ENCODE measurements at regions not wholly inside any gene's neighbourhood (a gene's known extent, or its start where the extent isn't known, plus 50 kb on each side); places are given as distances from the start of the nearest gene placed in this dataset.

- no peak overlapping the region for H3K4me3 ChIP-seq (ENCODE audit: low read depth, low read length)
- peak; percentile 7 for DNase-seq (ENCODE audit: low read depth)
- peak; percentile 94 for TF ChIP-seq CTCF (IDR thresholded peaks at IDR 0.05; ENCODE audit: control insufficient read depth, extremely low read depth, insufficient read depth)
These were observed 91.1 kb upstream of the OPRM1 start for GRCh38 chr6:153947808-153948447.

GRCh38 chr6:153944201-153944600 is 94.8 kb upstream of the OPRM1 start:
- TF ChIP-seq CTCF (IDR thresholded peaks at IDR 0.05; ENCODE audit: control insufficient read depth, extremely low read depth, insufficient read depth): no peak
- no peak for DNase-seq (ENCODE audit: low read depth)
- no peak overlapping the region for H3K4me3 ChIP-seq (ENCODE audit: low read depth, low read length)

GRCh38 chr6:153942361-153942760 is 96.7 kb upstream of the OPRM1 start:
- H3K4me3 ChIP-seq (ENCODE audit: low read depth, low read length): no peak overlapping the region
- DNase-seq (ENCODE audit: low read depth): no peak
- no peak for TF ChIP-seq CTCF (IDR thresholded peaks at IDR 0.05; ENCODE audit: control insufficient read depth, extremely low read depth, insufficient read depth)

GRCh38 chr6:153941768-153942167 is 97.3 kb upstream of the OPRM1 start:
- DNase-seq (ENCODE audit: low read depth): no peak
- no peak overlapping the region for H3K4me3 ChIP-seq (ENCODE audit: low read depth, low read length)
- TF ChIP-seq CTCF (IDR thresholded peaks at IDR 0.05; ENCODE audit: control insufficient read depth, extremely low read depth, insufficient read depth): no peak

GRCh38 chr6:153938876-153939275 is 100.2 kb upstream of the OPRM1 start:
- H3K4me3 ChIP-seq (ENCODE audit: low read depth, low read length): no peak overlapping the region
- no peak for TF ChIP-seq CTCF (IDR thresholded peaks at IDR 0.05; ENCODE audit: control insufficient read depth, extremely low read depth, insufficient read depth)
- DNase-seq (ENCODE audit: low read depth): no peak

GRCh38 chr6:153931431-153931830 is 107.6 kb upstream of the OPRM1 start:
- no peak overlapping the region for H3K4me3 ChIP-seq (ENCODE audit: low read depth, low read length)
- no peak for TF ChIP-seq CTCF (IDR thresholded peaks at IDR 0.05; ENCODE audit: control insufficient read depth, extremely low read depth, insufficient read depth)
- DNase-seq (ENCODE audit: low read depth): no peak

GRCh38 chr6:153927867-153928266 is 111.2 kb upstream of the OPRM1 start:
- no peak overlapping the region for H3K4me3 ChIP-seq (ENCODE audit: low read depth, low read length)
- TF ChIP-seq CTCF (IDR thresholded peaks at IDR 0.05; ENCODE audit: control insufficient read depth, extremely low read depth, insufficient read depth): no peak
- DNase-seq (ENCODE audit: low read depth): no peak
